ENCODE measurements at regions not wholly inside any gene's neighbourhood (a gene's known extent, or its start where the extent isn't known, plus 50 kb on each side); places are given as distances from the start of the nearest gene placed in this dataset.
A peak's percentile ranks its signal among the peaks of the same experiment; 100 is the strongest.

DNA sequence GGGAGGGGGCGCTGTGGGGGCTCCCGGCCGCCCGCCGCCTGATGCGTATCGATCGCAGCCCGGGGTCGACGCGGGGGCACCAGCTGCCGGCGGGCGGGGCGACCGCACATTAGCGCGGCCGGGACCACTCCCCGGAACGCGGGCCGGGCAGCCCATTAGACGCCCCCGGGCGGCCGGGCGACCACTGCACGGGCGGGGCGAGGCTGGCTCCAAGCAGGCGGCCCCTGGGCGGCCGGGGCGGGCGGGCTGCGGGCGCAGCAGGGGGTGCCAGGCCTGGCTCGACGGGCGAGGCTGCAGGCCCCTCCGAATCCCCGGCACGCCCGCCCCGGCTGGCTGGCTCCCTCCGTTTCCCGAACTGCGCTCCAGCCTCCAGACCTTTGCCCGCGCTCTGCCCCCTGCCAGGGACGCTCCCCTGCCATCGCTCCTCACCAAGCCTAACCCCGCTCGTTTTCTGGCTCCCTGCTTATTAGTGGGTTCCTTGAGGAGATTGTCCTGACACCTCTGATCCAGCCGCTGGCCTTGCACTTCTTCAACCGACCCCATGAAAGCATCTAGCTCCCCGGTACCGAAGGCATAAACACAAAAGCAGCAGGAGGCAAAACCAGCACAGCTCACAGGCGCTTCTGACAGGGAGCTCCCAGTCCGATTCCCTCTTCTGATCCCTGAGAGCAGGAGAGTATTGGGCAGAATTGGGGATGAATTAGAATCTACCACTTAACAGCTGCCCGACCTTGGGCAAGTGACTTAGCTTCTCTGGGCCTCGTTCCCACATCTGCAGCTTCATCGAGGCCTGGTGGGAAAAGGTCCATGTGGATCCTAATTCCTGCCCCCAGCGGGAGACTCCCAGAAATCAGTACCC is 92.6 kb upstream of the CASZ1 start:
- no peak overlapping the region for H3K27ac ChIP-seq
- no peaks in the 10 kb centered on the region for H3K9me3 ChIP-seq
- H3K36me3 ChIP-seq, result no peaks in the 10 kb centered on the region
- H3K4me1 ChIP-seq (replicated peaks), result no peaks in the 10 kb centered on the region
- TF ChIP-seq POLR2A (IDR thresholded peaks at IDR 0.05) (no peak), CTCF (IDR thresholded peaks at IDR 0.05) (no peak), POLR2AphosphoS5 (IDR thresholded peaks at IDR 0.05) (no peak)
- peaks cover 2% of the 10 kb centered on the region for H3K27me3 ChIP-seq (replicated peaks; ENCODE audit: insufficient read depth)
- intact Hi-C loops (cut with DNase I), result no loop called here
- H3K4me3 ChIP-seq, result no peak overlapping the region
- WGBS, result 61% methylated on average over 27 of the region's 66 CpGs
- DNase-seq (ENCODE audit: low spot score), result no peak

- H3K36me3 ChIP-seq, result no peaks in the 10 kb centered on the region
- no peak overlapping the region for H3K27ac ChIP-seq
- no peaks in the 10 kb centered on the region for H3K9me3 ChIP-seq
- H3K4me3 ChIP-seq, result no peak overlapping the region
- intact Hi-C loops (cut with DNase I), result no loop called here
- no peak for DNase-seq (ENCODE audit: low spot score)
- TF ChIP-seq POLR2AphosphoS5 (IDR thresholded peaks at IDR 0.05), result no peak
- TF ChIP-seq CTCF (IDR thresholded peaks at IDR 0.05), result no peak
- no peak for TF ChIP-seq POLR2A (IDR thresholded peaks at IDR 0.05)
- H3K4me1 ChIP-seq (replicated peaks), result no peaks in the 10 kb centered on the region
- peaks cover 2% of the 10 kb centered on the region for H3K27me3 ChIP-seq (replicated peaks; ENCODE audit: insufficient read depth)
- 77% methylated on average over 20 of the region's 20 CpGs for WGBS
Observed at GRCh38 chr1:10889650-10890353, 93.4 kb upstream of the CASZ1 start.

DNA sequence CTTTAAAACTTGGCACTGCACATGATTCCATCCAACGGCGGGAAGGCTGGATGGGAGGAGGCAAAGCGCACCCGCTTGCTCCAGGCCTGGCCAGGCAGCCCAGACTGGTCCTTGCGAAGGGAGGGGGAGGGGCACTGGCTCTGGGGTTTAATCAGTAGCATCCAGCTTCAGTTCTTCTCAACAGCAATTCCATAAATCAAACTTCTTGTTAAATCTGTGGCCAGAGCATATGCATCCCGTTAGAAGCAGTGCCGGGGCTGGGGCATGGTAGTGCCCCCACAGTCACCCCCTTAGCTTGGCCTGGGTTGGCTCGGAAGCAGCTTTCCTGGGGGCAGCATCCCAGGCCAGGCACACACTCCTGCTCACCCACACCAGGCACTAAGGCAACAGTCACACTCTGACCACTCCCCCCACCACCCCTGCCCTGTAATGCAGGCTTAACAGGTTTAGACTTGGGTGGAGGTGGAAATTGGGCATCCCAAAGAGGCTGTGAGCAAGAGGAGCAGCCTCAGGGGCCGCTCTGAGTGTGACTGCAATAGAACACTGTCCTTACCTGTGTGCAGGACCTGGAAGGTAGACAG is 94.1 kb upstream of the CASZ1 start:
- Histone ChIP-seq H3K36me3 (no peaks in the 10 kb centered on the region), H3K4me3 (no peak overlapping the region), H3K27me3 (replicated peaks; ENCODE audit: insufficient read depth) (peaks cover 2% of the 10 kb centered on the region), H3K27ac (no peak overlapping the region), H3K9me3 (no peaks in the 10 kb centered on the region), H3K4me1 (replicated peaks) (no peaks in the 10 kb centered on the region)
- 26% methylated on average over 9 of the region's 9 CpGs for WGBS
- TF ChIP-seq CTCF (IDR thresholded peaks at IDR 0.05), result no peak
- TF ChIP-seq POLR2AphosphoS5 (IDR thresholded peaks at IDR 0.05), result peak; percentile 45
- TF ChIP-seq POLR2A (IDR thresholded peaks at IDR 0.05), result no peak
- intact Hi-C loops (cut with DNase I), result no loop called here
- DNase-seq (ENCODE audit: low spot score), result no peak

GRCh38 chr1:10891091-10891490 is 94.6 kb upstream of the CASZ1 start:
- no peak for TF ChIP-seq CTCF (IDR thresholded peaks at IDR 0.05)
- no peak for TF ChIP-seq POLR2A (IDR thresholded peaks at IDR 0.05)
- TF ChIP-seq POLR2AphosphoS5 (IDR thresholded peaks at IDR 0.05), result no peak
- Histone ChIP-seq H3K27ac (no peak overlapping the region), H3K9me3 (no peaks in the 10 kb centered on the region), H3K4me3 (no peak overlapping the region), H3K4me1 (replicated peaks) (no peaks in the 10 kb centered on the region), H3K27me3 (replicated peaks; ENCODE audit: insufficient read depth) (peaks cover 2% of the 10 kb centered on the region), H3K36me3 (no peaks in the 10 kb centered on the region)
- intact Hi-C loops (cut with DNase I), result no loop called here
- WGBS, result 55% methylated on average over 4 of the region's 4 CpGs
- DNase-seq (ENCODE audit: low spot score), result no peak

All from prostate gland (tissue), 2 donors.